GOT3 (cell line): ENCODE measurements at regions not wholly inside any gene's neighbourhood (a gene's known extent, or its start where the extent isn't known, plus 50 kb on each side); places are given as distances from the start of the nearest gene placed in this dataset.
"Not testable (repeated sequence)": the region's sequence is repeated elsewhere in the genome, so short reads cannot be mapped to it uniquely, and the experiment has no call there.

Experiments used
- DNase-seq: peaks from one replicate; lab custom pipeline; 2025; ENCODE audit warnings: mixed read lengths; lab: John Stamatoyannopoulos, UW

DNA sequence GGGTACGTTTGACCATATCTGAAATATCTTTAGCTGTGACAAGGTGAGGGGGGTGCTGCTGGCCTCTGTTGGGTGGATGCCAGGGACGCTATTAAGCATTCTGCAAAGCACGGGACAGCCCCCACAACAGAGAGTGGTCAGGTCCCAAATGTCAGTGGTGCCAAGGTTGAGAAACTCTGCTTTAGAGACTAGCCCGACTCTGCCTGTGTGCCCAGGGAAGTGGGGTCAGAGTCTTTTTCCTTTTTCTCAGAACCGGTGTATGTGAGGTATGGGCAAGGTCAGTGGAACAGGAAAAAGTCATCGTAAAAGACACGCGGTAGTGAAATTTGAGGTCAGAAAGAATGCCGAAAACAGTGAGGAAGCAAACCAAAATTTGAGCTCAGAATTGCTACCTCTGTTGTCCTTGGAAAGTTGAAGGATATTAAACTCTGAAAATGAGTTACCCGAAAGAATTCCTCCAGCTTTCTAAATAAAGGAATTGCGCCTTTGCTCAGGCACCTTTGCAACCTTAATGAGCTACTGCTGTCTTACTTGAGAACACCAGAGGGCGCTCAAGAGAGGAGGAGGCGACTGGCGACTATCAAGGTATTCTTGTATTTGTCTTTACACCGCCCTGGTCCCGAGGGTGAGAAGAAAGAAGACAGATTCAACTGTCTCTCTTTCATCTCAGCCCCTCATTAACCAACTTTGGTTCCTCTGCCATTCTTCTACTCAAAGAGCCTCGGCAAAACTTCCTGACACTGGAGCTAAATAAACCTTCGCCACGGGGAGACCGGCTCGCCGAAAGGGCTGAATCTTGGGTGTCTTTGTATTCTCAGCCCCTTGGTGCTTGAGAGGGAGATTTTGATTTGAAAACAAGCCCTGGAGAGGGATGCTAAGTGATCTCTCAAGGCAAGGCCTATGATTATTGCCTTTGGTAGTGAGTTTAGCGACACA lies 85.4 kb upstream of the OLIG2 start:
- DNase-seq = no peak

GRCh38 chr21:32941263-32941662 lies 84.5 kb upstream of the OLIG2 start:
- DNase-seq = no peak

DNA sequence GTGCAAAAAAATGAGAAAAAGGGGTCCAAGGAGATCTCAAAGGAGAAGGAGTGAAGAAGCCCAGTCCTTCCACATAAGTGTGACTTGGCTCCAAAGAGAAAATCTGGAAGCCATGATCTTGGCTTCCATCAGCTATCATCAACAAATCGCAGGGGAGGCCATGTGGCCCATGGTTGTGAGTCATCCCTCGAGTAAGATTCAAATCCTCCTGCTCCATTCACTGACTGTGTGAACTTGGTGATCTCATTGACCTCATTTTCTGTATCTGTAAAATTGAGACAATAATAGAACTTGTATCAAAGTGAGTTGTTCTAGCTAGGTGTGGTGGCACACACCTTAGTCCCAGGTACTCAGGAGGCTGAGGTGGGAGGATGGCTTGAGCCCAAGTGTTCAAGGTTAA lies 79.1 kb upstream of the OLIG2 start:
- no peak for DNase-seq

DNA sequence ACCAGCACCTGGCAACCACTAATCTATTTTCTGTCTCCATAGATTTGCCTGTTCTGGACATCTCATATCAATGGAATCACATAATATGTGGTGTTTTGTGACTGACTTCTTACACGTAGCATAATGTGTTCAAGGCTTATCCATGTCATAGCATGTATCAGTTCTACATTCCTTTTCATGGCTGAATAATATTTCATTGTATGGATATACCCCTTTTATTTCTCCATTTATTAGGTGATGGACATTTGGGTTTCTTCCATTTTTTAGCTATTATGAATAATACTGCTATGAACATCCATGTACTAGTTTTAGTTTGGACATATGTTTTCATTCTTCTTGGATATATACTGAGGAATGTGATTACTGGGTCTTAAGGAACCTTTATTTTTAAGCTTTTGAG lies 78.0 kb upstream of the OLIG2 start:
- no peak for DNase-seq

GRCh38 chr21:32949701-32950100 lies 76.0 kb upstream of the OLIG2 start:
- DNase-seq = no peak

DNA sequence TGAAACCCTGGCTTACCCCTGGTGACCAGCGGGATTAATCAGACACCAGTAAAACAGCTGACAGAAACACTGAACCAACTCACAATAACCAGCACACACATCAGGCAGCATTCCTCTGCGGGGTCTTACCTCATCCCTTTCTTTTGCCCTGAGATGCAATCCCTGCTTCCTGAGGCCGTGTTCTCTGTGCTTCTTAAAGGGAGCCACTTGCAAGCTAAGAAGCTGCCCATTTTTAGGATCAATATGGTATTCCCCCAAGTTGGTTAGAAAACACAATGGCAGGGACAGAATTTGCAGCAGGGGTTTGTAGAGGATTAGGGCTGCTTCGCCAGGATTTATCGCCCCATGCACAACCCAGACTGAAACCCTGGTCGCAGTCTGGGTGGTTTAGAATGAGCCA lies 74.7 kb upstream of the OLIG2 start:
- no peak for DNase-seq

DNA sequence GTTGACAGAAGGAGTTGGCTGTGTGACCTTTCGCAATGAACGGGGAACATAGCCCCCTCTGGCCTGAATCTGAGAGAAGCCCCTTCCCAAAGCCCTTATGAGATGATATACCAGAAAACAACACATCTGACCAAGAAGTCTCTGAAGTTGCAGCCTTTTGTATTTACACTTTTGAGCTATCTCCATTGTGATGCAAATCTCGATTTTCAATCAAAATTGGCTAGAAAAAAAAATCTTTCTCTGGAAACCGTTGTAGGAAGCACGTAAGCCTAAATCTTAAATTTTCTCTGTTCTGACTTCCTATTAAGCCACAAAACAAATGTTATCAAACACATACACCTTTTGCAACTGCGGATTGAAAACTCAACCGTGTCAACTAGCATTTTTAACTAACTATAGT lies 71.4 kb upstream of the OLIG2 start:
- DNase-seq = no peak

- DNase-seq = no peak
Measured at GRCh38 chr21:32955311-32956060, 70.2 kb upstream of the OLIG2 start.

DNA sequence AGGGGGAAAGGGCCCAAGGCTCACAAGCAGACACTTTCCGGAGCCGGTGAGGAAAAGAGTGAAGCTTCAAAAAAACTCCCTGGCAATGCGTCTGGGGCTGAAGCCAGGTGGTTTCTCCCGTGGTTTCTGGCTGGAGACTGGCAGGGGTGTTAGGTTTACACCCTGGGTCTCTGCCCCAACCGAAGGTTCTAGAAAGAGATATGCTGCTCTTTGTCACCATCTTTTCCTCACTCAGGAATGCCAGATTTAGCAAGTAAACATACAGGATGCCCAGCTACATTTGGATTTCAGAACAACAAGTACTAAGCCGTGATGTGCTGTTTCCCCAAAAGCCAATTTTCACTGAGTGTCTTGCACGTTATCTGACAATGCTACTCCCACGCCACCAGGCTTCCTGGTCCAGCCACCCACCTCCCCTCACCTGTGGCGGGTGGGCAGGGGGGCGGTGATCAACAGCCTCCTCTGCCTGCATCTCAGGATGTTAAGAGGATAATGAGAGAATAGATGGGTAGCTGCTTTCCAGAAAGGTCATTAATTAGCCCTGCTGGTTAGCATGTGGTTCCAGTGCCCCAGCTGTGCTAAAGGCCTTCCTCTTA lies 69.6 kb upstream of the OLIG2 start:
- no peak for DNase-seq

DNA sequence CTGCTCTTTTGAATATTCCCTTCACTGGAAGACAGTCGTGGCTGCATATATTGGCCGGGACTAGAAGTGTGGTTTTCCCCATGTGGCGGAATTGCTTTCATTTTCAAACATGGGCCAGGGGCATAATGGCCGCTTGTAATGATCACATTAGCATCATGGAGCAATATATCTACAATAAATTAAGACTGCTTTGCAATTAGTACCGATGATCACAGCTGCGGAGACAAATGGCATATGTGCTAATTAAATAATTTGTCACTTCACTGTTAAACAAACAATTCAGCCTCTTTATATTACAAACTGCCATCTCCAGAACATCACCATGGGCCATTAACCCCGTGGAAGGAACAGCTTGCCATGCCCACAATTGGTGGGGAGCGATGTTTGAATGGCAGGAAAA lies 68.2 kb upstream of the OLIG2 start:
- no peak for DNase-seq

GRCh38 chr21:32958288-32959002 lies 67.3 kb upstream of the OLIG2 start:
- DNase-seq = no peak

GRCh38 chr21:32962268-32962667 lies 63.5 kb upstream of the OLIG2 start:
- DNase-seq = no peak

- DNase-seq = no peak
Measured at GRCh38 chr21:32965129-32965680, 60.5 kb upstream of the OLIG2 start.

- no peak for DNase-seq
Measured at GRCh38 chr21:32966120-32966519, 59.6 kb upstream of the OLIG2 start.

- not testable (repeated sequence) for DNase-seq
Measured at GRCh38 chr21:32968103-32968502, 57.6 kb upstream of the OLIG2 start.

DNA sequence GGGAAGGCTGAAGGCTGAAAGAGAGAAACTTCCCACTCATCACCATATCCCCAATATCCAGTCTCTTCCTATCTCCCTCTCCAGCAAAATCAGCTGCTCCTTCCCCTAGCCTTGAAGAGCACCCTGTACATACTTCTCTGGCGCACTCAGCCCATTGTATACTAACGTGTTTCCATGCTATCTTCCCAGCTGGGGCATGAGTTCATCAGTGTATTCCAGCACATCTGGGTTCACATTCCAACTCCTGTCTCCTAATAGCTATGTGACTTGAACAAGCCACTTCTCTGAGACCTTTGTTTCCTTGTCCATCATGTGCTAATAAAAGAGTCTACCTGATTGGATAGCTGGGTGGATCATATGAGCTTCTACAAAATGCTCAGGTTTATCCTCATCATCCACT lies 51.1 kb upstream of the OLIG2 start:
- no peak for DNase-seq

- no peak for DNase-seq
Measured at GRCh38 chr21:32975811-32976431, 49.8 kb upstream of the OLIG2 start.
